Activated T-cell treated with anti-CD3 and anti-CD28 coated beads, Interleukin-2, amount 50 U/mL, for 24 hours (primary cell): ENCODE measurements at regions not wholly inside any gene's neighbourhood (a gene's known extent, or its start where the extent isn't known, plus 50 kb on each side); places are given as distances from the start of the nearest gene placed in this dataset.
"Not testable (repeated sequence)": the region's sequence is repeated elsewhere in the genome, so short reads cannot be mapped to it uniquely, and the experiment has no call there.

Experiments
- DNase-seq: peaks from one replicate; pipeline ENCODE4 v3.0.0-alpha.2; 2020
- H3K27ac Mint-ChIP-seq: 2 replicates; pipeline ENCODE4 v1.8.0; 2020; ENCODE audit warnings: mild to moderate bottlenecking, mixed read lengths
- H3K27me3 Mint-ChIP-seq: 2 replicates; pipeline ENCODE4 v1.8.0; 2020; ENCODE audit warnings: mixed read lengths
- H3K36me3 Mint-ChIP-seq: 2 replicates; pipeline ENCODE4 v1.8.0; 2020; ENCODE audit warnings: low read depth, mixed read lengths
- H3K4me1 Mint-ChIP-seq: 2 replicates; pipeline ENCODE4 v1.8.0; 2020; ENCODE audit warnings: low read depth, mixed read lengths
- H3K4me3 Mint-ChIP-seq: 2 replicates; pipeline ENCODE4 v1.8.0; 2020; ENCODE audit warnings: mild to moderate bottlenecking, moderate library complexity, mixed read lengths
- H3K9me3 Mint-ChIP-seq: 2 replicates; pipeline ENCODE4 v1.8.0; 2020; ENCODE audit warnings: mixed read lengths

GRCh38 chr13:95411428-95412040, 110.3 kb upstream of the ABCC4 start:
- Mint-ChIP-seq H3K4me3 (no peak overlapping the region), H3K4me1 (no peaks in the 10 kb centered on the region), H3K27ac (no peak overlapping the region), H3K9me3 (no peaks in the 10 kb centered on the region), H3K36me3 (no peaks in the 10 kb centered on the region), H3K27me3 (peaks cover 14% of the 10 kb centered on the region)
- DNase-seq = no peak

GRCh38 chr13:95418946-95419345, 117.7 kb upstream of the ABCC4 start:
- Mint-ChIP-seq H3K9me3 (no peaks in the 10 kb centered on the region), H3K27me3 (peaks cover 23% of the 10 kb centered on the region), H3K27ac (no peak overlapping the region), H3K36me3 (no peaks in the 10 kb centered on the region), H3K4me1 (peaks cover 3% of the 10 kb centered on the region), H3K4me3 (no peak overlapping the region)
- DNase-seq = no peak

- H3K4me1 Mint-ChIP-seq = peaks cover 3% of the 10 kb centered on the region
- DNase-seq = no peak
- no peak overlapping the region for H3K4me3 Mint-ChIP-seq
- H3K27ac Mint-ChIP-seq = no peak overlapping the region
- H3K27me3 Mint-ChIP-seq = peaks cover 20% of the 10 kb centered on the region
- H3K36me3 Mint-ChIP-seq = no peaks in the 10 kb centered on the region
- no peaks in the 10 kb centered on the region for H3K9me3 Mint-ChIP-seq
Observed at GRCh38 chr13:95420501-95420900, 119.2 kb upstream of the ABCC4 start.

- no peak for DNase-seq
- Mint-ChIP-seq H3K9me3 (no peaks in the 10 kb centered on the region), H3K4me3 (no peak overlapping the region), H3K27me3 (peaks cover 10% of the 10 kb centered on the region), H3K36me3 (no peaks in the 10 kb centered on the region), H3K27ac (no peak overlapping the region), H3K4me1 (no peaks in the 10 kb centered on the region)
Observed at GRCh38 chr13:95426631-95427030, 125.4 kb upstream of the ABCC4 start.

GRCh38 chr13:95430525-95430924, 122.0 kb upstream of the CLDN10 start:
- not testable (repeated sequence) for H3K9me3 Mint-ChIP-seq, H3K4me3 Mint-ChIP-seq, H3K36me3 Mint-ChIP-seq, DNase-seq, H3K4me1 Mint-ChIP-seq, H3K27ac Mint-ChIP-seq
- H3K27me3 Mint-ChIP-seq = peaks cover 10% of the 10 kb centered on the region

- DNase-seq = no peak
- Mint-ChIP-seq H3K4me3 (no peak overlapping the region), H3K27me3 (peaks cover 10% of the 10 kb centered on the region), H3K36me3 (no peaks in the 10 kb centered on the region), H3K9me3 (no peaks in the 10 kb centered on the region), H3K27ac (no peak overlapping the region), H3K4me1 (no peaks in the 10 kb centered on the region)
Observed at GRCh38 chr13:95432141-95432540, 120.4 kb upstream of the CLDN10 start.

GRCh38 chr13:95433537-95433936, 119.0 kb upstream of the CLDN10 start:
- no peaks in the 10 kb centered on the region for H3K4me1 Mint-ChIP-seq

GRCh38 chr13:95434111-95434510, 118.4 kb upstream of the CLDN10 start:
- Mint-ChIP-seq H3K4me3 (no peak overlapping the region), H3K36me3 (no peaks in the 10 kb centered on the region), H3K27me3 (peaks cover 7% of the 10 kb centered on the region), H3K27ac (no peak overlapping the region), H3K4me1 (no peaks in the 10 kb centered on the region), H3K9me3 (no peaks in the 10 kb centered on the region)
- no peak for DNase-seq

More at GRCh38 chr13:95433537-95433936, 119.0 kb upstream of the CLDN10 start:
- peaks cover 10% of the 10 kb centered on the region for H3K27me3 Mint-ChIP-seq
- H3K9me3 Mint-ChIP-seq = no peaks in the 10 kb centered on the region
- DNase-seq = no peak
- no peak overlapping the region for H3K4me3 Mint-ChIP-seq
- H3K27ac Mint-ChIP-seq = no peak overlapping the region
- H3K36me3 Mint-ChIP-seq = no peaks in the 10 kb centered on the region

- no peak for DNase-seq
- no peaks in the 10 kb centered on the region for H3K9me3 Mint-ChIP-seq
- H3K4me3 Mint-ChIP-seq = no peak overlapping the region
- no peaks in the 10 kb centered on the region for H3K4me1 Mint-ChIP-seq
- H3K27ac Mint-ChIP-seq = no peak overlapping the region
- no peaks in the 10 kb centered on the region for H3K36me3 Mint-ChIP-seq
- H3K27me3 Mint-ChIP-seq = no peaks in the 10 kb centered on the region
Observed at GRCh38 chr13:95437561-95437960, 115.0 kb upstream of the CLDN10 start.

- DNase-seq = no peak
- no peaks in the 10 kb centered on the region for H3K9me3 Mint-ChIP-seq
- H3K36me3 Mint-ChIP-seq = no peaks in the 10 kb centered on the region
- H3K4me3 Mint-ChIP-seq = no peak overlapping the region
- H3K4me1 Mint-ChIP-seq = no peaks in the 10 kb centered on the region
- no peak overlapping the region for H3K27ac Mint-ChIP-seq
- peaks cover 3% of the 10 kb centered on the region for H3K27me3 Mint-ChIP-seq
Observed at GRCh38 chr13:95438297-95438696, 114.2 kb upstream of the CLDN10 start.

- Mint-ChIP-seq H3K27me3 (peaks cover 6% of the 10 kb centered on the region), H3K4me3 (no peak overlapping the region), H3K36me3 (no peaks in the 10 kb centered on the region), H3K4me1 (no peaks in the 10 kb centered on the region), H3K27ac (no peak overlapping the region), H3K9me3 (no peaks in the 10 kb centered on the region)
- no peak for DNase-seq
Observed at GRCh38 chr13:95440441-95441088, 112.0 kb upstream of the CLDN10 start.

GRCh38 chr13:95441326-95441725, 111.2 kb upstream of the CLDN10 start:
- no peak for DNase-seq
- no peak overlapping the region for H3K27ac Mint-ChIP-seq
- H3K27me3 Mint-ChIP-seq = peaks cover 6% of the 10 kb centered on the region
- no peaks in the 10 kb centered on the region for H3K36me3 Mint-ChIP-seq
- H3K9me3 Mint-ChIP-seq = no peaks in the 10 kb centered on the region
- no peak overlapping the region for H3K4me3 Mint-ChIP-seq
- no peaks in the 10 kb centered on the region for H3K4me1 Mint-ChIP-seq

- Mint-ChIP-seq H3K36me3 (no peaks in the 10 kb centered on the region), H3K4me3 (no peak overlapping the region), H3K27ac (no peak overlapping the region)
Observed at GRCh38 chr13:95444006-95444730, 108.4 kb upstream of the CLDN10 start.

GRCh38 chr13:95445131-95445530, 107.4 kb upstream of the CLDN10 start:
- Mint-ChIP-seq H3K27me3 (peaks cover 14% of the 10 kb centered on the region), H3K4me1 (peaks cover 3% of the 10 kb centered on the region), H3K36me3 (no peaks in the 10 kb centered on the region), H3K4me3 (no peak overlapping the region), H3K27ac (no peak overlapping the region), H3K9me3 (no peaks in the 10 kb centered on the region)
- no peak for DNase-seq

More at GRCh38 chr13:95444006-95444730, 108.4 kb upstream of the CLDN10 start:
- peaks cover 14% of the 10 kb centered on the region for H3K27me3 Mint-ChIP-seq
- peaks cover 3% of the 10 kb centered on the region for H3K4me1 Mint-ChIP-seq
- DNase-seq = no peak
- no peaks in the 10 kb centered on the region for H3K9me3 Mint-ChIP-seq

GRCh38 chr13:95447814-95448213, 104.7 kb upstream of the CLDN10 start:
- Mint-ChIP-seq H3K36me3 (no peaks in the 10 kb centered on the region), H3K27me3 (peaks cover 24% of the 10 kb centered on the region), H3K4me1 (peaks cover 3% of the 10 kb centered on the region), H3K4me3 (no peak overlapping the region), H3K9me3 (no peaks in the 10 kb centered on the region), H3K27ac (no peak overlapping the region)
- no peak for DNase-seq
